A673 (cell line): ENCODE measurements at regions not wholly inside any gene's neighbourhood (a gene's known extent, or its start where the extent isn't known, plus 50 kb on each side); places are given as distances from the start of the nearest gene placed in this dataset.

Source experiments
- CTCF ChIP-seq: fragments of 300-800, 200-600 bp; sonication (generic); conservative IDR thresholded peaks from 2 replicates; pipeline ENCODE4 v1.5.1; 2017; ENCODE audit warnings: low read depth, mild to moderate bottlenecking, antibody characterized with exemption, low read length, moderate library complexity, mixed read lengths
- EZH2 ChIP-seq: fragments of 200-600 bp; sonication (generic); IDR thresholded peaks from 2 replicates; pipeline ENCODE4 v1.6.1; 2017; ENCODE audit warnings: borderline replicate concordance, low read depth, mild to moderate bottlenecking, mixed read lengths, antibody characterized with exemption, low read length; ENCODE audit not compliant: poor library complexity, severe bottlenecking

- TF ChIP-seq EZH2 (no peak), CTCF (no peak)
Observed at GRCh38 chr1:181936269-181936668, 125.2 kb downstream of the ZNF648 start.
